GM18858 (cell line): ENCODE measurements at regions not wholly inside any gene's neighbourhood (a gene's known extent, or its start where the extent isn't known, plus 50 kb on each side); places are given as distances from the start of the nearest gene placed in this dataset.

Experiments
- ATAC-seq: cut with Tn5 transposase; IDR thresholded peaks from one replicate; pipeline ENCODE4 v1.9.1; 2021; ENCODE audit not compliant: unreplicated experiment

GRCh38 chr2:217081799-217082198 lies 221.9 kb upstream of the TNP1 start:
- ATAC-seq, result no peak

- no peak for ATAC-seq
Observed at GRCh38 chr2:217079165-217079564, 219.3 kb upstream of the TNP1 start.

DNA sequence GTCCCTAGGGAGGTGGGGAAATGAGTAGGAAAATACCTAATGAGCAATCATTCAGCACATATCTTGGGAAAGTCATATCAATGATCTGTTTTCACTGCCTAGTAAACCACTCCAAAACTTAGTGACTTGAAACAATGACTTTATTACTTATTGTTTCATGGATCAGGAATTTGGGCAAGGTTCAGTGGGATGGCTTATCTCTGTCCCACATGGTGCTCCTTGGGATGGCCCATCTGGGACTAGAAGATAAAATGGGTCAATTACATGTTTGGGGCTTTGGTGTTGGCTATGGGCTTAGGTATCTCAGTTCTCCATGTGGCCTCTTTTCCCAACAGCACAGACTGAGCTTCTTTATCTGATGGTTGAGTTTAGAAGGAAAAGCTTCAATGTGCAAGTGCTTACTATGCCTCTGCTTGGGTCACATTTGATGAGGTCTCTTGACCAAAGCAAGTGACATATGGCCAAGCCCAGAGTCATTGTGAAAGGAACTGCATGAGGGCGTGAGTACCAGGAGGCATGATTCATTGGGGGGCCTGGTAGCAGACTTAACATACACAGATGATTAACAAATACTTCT lies 218.1 kb upstream of the TNP1 start:
- no peak for ATAC-seq

- ATAC-seq, result no peak
Observed at GRCh38 chr2:217076657-217077232, 216.9 kb upstream of the TNP1 start.

GRCh38 chr2:217076058-217076435 lies 216.2 kb upstream of the TNP1 start:
- ATAC-seq, result no peak

- ATAC-seq, result no peak
Observed at GRCh38 chr2:217075268-217076057, 215.6 kb upstream of the TNP1 start.

GRCh38 chr2:217074576-217075255 lies 214.9 kb upstream of the TNP1 start:
- no peak for ATAC-seq

DNA sequence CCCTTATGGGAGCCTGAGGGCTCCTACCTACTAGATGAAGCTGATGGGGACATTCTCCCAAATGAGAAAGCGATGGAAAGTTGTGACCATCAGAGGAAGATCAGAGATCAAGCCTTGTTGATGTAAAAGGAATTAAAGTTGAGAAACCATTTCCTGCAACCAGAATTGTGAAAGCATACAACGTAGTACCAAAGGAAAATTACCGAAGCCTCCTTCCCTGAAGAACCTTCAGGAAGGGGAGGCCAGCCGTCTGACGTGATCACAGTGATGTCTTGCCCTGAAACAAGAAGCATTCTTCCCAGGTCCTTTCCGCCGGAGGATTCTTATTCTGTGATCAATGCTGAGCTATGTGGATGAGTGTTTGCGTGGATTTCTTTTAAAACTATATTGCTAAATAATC lies 211.6 kb upstream of the TNP1 start:
- ATAC-seq, result no peak

GRCh38 chr2:217070611-217071010 lies 210.7 kb upstream of the TNP1 start:
- ATAC-seq, result no peak

DNA sequence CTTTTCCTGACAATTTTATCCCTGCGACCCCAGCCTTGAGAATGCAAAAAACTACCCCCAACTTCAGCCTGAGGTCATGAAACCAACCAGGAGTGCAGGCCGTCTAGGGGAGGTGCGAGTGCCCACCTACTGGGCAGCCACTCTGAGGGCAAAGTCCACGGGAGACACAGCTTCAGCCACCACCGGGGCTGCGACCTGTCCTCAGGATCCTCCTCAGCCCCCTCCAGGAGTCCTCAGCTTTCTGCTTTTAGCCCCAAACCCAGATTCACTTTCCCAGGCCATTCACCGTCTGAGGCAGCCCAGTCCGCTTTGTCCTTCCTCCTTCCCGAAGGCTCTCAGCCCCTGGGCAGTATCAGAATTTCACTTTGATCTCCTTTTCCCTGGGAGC lies 210.2 kb upstream of the TNP1 start:
- ATAC-seq, result no peak

DNA sequence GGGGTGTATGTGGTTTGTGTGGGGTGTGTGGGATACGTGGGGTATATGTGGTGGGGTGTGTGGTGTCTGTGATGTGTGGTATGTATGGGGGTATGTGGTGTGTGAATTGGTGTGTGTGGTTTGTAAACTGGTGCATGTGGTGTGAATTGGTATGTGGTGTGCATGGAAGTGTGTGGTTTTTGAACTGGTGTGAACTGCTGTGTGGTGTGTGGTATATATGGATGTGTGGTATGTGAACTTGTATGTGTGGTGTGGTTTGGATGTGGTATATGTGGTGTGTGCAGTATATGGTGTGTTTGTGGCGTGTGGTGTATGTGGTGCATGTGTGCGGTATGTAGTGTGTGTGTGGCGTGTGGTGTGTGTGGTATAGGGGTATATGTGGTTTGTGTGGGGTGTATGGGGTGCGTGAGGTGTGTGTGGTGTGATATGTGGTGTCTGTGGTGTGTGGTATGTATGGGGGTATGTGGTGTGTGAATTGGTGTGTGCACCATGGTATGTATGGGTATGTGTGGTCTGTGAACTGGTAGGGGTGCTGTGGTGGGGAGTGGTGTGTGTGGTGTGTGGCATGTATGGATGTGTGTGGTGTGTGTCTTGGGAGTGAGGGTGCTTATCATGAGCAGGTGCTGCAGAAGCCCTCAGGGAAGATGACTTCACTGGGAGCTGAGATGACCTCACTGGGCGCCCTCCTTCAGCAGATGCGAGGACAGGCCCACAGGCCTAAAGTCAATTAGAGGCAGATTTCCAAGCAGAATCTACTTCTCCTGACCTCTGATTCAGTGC lies 209.6 kb upstream of the TNP1 start:
- no peak for ATAC-seq

- ATAC-seq, result no peak
Observed at GRCh38 chr2:217068677-217069250, 208.9 kb upstream of the TNP1 start.

GRCh38 chr2:217067787-217068186 lies 207.9 kb upstream of the TNP1 start:
- ATAC-seq, result no peak

DNA sequence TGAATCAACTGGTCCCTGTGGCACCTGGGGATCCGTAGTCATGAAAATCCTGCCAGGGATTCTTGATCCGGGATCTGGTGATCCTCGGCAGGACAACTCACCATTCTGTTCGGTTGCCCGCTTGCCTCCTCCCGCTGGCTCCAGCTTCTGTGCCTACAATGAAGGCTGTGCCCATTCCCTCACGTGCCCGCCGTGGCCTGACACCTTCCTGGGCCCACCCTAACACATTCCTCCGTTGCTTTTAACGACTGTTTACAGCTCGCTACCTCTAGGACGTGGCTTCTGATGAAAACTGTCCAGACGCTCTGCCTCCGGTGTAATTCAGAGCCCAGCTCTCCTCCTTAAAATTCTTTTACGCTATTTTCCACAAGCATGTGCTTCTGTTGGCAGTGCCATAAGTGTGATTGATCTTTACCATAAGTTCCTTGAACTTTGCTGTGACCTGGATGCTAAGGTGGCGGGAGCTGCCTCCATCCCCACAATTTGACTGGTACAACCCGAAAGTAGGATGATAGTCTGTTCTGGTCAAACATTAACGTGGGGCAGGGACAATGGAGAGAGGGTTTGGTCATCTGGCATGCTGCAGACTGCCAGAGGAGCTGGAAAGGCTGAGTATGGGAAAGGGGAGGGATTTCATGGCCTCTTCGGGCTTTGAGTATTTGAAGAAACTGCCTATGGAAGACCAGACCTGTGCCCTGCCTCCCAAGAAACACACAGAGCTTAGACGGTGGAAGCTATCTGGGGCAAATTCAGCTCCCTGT lies 206.8 kb upstream of the TNP1 start:
- ATAC-seq, result no peak

- no peak for ATAC-seq
Observed at GRCh38 chr2:217065695-217066405, 206.0 kb upstream of the TNP1 start.

GRCh38 chr2:217065012-217065290 lies 205.1 kb upstream of the TNP1 start:
- ATAC-seq, result no peak

GRCh38 chr2:217064234-217065011 lies 204.6 kb upstream of the TNP1 start:
- no peak for ATAC-seq

DNA sequence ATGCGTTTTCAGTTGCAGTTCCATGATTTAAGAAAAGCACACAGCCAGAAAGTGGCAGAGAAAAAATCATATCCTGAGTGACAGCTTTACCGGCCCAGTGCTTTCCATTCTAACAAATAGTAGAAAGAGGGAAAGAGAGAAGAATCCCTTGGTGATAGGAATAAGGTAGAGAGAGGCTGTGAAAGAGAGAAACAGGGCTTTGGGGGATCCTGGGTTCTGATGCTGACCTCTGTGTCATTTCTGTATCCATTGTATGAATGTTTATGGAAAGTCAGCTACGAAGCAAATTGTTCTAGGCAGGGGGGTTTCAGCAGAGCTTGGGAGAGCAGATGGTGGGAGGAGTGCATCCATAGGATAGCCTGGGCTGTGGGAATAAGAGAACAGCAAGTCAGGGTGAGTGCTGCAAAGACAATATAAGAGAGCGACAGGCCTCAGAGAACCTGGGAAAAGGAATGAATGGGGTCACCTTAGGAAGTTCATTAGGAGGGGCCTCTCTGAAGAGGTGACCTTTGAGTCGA lies 203.4 kb upstream of the TNP1 start:
- ATAC-seq, result no peak

GRCh38 chr2:217062768-217063167 lies 202.9 kb upstream of the TNP1 start:
- ATAC-seq, result no peak
